CD4-positive, alpha-beta T cell treated with Interleukin-15 for 4 hours (primary cell): ENCODE measurements at regions not wholly inside any gene's neighbourhood (a gene's known extent, or its start where the extent isn't known, plus 50 kb on each side); places are given as distances from the start of the nearest gene placed in this dataset.
"Not testable (repeated sequence)": the region's sequence is repeated elsewhere in the genome, so short reads cannot be mapped to it uniquely, and the experiment has no call there.

Experiments used
- DNase-seq: peaks from one replicate; pipeline ENCODE4 v3.0.0-alpha.2; 2020; ENCODE audit warnings: low spot score

DNA sequence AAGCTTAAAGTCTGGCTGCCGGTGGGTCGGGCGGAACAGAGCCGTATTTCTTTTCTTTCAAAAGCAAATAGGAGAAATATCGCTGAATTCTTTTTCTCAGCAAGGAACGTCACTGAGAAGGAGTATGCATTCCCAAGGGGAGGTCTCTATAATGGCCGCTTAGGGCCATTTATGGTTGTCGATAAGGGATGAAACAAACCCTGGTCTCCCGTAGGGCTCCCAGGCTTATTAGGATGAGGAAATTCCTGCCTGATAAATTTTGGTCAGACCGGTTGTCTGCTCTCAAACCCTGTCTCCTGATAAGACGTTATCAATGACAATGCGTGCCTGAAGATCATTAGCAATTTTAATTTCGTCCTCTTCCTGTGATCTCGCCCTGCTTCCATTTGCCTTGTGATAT is 227.7 kb upstream of the ZEB2 start:
- no peak for DNase-seq

- no peak for DNase-seq
Measured at GRCh38 chr2:144745424-144745823, 225.5 kb upstream of the ZEB2 start.

GRCh38 chr2:144738749-144739148 is 218.8 kb upstream of the ZEB2 start:
- DNase-seq, result no peak

DNA sequence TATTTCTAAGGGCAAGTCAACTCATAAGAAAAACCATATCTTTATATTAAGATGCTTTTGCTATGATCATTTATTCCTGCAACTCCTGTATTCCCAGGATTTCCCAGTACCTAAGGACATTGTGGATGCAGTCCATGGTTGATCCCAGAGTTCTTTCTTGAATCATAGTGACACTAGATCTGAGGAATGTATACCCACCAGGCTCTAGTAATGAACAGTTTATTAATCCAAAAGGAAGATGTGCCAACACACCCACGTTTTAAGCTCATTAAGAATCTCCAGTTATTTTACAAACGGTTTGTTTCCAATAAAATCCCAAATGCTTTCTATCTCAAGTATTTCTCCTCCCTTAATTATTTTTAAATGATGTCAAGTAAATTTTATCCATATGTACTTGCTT is 210.8 kb upstream of the ZEB2 start:
- DNase-seq, result no peak

GRCh38 chr2:144724460-144724859 is 204.5 kb upstream of the ZEB2 start:
- DNase-seq, result not testable (repeated sequence)

DNA sequence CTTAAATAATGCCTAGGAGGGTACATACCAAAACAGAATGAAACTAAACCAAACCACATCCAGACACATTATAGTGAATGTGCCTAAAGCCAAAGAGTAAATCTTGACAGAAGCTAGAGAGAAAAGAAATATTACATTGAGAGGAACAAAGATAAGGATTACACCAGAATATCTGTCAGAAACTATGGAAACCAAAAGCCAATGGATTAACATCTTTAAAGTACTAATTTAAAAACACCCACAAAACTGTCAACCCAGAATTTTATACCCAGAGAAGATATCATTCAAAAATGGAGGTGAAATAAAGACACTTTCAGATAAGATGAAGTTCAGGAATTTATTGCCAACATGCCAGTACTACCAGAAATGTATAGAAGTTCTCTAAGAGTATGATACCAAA is 198.5 kb upstream of the ZEB2 start:
- DNase-seq, result no peak

DNA sequence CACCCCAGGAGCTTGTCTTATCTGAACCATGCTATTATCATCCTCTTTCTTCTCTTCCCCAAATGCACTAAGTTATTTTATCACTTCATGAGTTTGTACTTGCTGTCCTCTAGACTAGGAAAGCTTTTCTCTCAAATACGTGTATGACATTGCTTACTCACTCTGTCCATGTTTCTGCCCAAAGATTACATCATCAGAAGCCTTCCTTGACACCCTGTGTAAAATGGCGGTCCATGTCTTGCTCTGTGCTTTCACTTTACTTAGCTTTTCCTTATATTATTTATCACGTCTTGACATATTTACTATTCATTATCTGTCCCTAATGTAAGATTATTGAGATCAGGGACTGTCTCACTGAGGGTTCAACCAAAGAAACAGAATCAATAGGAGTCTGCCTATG is 196.1 kb upstream of the ZEB2 start:
- DNase-seq, result no peak

- no peak for DNase-seq
Measured at GRCh38 chr2:144713410-144713809, 193.5 kb upstream of the ZEB2 start.

DNA sequence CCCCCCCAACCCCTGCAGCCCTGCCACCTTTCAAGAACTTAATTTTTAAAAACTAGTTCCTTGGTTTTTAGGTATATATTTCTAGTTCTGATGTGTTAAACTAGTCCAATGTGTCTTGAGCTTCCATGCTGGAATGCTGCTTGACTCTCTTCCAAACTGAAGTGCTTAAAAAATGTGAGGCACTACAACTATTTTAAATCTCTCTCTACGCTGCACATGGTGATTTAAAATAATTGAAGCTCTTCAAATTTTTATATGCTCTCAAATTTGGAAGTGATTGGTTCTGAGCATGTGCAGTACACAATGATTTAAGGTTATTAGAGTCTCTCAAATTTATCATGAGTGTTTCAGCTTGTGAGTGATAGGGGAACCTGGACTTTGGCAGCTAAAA is 192.6 kb upstream of the ZEB2 start:
- no peak for DNase-seq

DNA sequence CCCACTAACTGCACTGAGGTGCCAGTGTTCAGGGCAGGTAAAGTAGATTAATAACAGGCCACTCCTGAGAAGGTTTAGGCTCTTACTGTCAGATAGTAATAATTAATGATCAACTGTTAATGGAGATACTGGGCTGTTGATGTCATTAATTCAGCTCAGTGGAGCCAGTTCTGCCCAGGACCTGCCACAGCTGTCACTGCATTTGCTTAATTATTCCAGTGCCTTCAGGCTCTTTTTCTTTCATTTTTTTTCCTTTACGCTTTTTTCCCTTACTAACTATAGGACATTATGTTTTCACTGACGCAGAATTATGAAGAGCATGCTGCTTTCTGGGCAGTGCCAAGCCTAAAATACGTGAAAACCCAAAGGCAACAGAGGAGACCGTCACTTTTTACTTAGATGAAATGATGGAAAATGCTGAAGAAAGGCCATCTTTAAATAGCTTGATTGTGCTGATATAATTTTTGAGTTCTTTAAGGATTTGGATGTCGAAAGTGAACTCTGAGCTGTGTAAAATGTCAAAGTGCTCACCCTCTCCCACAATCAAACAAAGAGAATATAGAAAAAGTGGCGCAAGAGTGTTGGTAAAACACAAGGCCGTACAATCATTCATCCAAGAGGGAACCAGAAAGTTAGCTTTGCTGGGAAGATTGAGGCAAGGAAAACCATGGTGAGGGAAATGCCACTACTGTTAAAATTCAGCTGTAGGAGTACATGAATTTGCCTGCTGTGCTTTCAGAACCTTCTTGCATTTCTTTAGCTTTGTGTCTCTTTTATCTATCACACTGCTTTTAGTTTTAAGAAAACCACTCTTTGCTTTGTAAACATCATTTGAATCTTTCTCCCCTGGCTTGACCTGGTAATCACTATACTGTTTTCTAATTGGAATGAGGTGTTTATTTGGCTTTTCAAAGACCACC is 192.0 kb upstream of the ZEB2 start:
- no peak for DNase-seq

GRCh38 chr2:144711084-144711483 is 191.2 kb upstream of the ZEB2 start:
- DNase-seq, result no peak

DNA sequence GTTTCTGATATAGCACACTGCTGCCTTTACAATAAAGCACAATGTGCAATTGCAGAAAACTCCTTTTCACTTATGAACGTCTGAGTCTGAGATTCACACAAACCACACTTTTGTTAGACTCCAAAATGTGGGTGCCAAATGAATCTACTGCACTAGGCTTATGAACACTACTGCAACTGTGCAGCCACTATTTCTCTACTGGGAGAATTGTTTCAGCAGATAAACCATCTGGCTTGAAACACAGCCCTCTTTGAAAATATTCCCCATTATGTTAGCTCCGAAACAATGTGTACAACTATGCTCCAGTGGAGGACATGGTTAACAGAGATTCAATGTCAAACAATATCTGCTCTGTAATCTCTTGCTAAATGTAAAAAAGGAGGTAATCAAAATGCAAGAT is 188.7 kb upstream of the ZEB2 start:
- DNase-seq, result no peak

DNA sequence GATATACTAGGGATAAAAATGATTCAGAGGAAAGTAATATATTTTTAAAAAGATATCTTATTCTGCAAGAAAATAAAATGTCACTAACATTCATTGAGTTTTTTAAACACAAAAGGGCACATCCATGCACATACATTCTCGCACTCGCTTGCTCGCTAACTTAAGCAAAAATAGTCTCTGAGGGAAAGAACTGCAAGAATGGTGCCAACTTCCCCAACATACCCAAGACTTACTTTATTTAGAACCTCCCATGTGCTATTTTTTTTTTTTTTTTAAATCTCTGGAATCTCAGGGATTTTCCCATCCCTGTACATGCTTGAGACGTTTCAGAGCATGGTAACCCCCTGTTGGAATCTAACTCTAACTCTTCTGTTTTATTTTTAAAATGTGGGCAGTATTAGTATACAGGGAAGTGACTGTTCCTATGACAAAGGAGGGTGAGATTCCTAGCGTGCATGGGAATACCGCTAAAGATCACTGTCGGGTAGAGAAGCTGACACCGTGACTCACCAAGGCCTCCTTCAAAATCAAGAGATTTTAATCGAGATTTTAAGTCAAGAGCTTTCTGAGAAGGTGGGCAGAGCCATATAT is 187.9 kb upstream of the ZEB2 start:
- no peak for DNase-seq

DNA sequence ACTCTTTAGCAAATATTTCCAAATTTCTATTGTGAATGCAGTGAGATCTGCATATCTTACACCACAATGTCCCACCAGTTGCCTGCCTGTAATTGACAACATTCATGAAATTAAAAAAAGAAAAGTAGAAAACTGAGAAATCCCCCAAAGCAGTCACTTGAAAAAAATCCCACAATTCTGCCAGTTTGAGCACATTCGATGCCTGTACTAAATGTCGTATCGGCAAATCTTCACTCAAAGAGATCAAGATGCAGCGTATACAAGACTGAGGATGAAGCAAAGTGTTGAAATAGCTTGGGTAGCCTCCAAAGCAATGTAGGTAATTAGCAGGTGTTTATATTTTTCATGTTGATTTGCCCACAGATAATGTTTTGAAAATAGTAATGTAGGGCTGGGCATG is 186.7 kb upstream of the ZEB2 start:
- DNase-seq, result no peak

GRCh38 chr2:144705328-144706245 is 185.7 kb upstream of the ZEB2 start:
- no peak for DNase-seq

GRCh38 chr2:144704709-144705095 is 184.8 kb upstream of the ZEB2 start:
- DNase-seq, result no peak

DNA sequence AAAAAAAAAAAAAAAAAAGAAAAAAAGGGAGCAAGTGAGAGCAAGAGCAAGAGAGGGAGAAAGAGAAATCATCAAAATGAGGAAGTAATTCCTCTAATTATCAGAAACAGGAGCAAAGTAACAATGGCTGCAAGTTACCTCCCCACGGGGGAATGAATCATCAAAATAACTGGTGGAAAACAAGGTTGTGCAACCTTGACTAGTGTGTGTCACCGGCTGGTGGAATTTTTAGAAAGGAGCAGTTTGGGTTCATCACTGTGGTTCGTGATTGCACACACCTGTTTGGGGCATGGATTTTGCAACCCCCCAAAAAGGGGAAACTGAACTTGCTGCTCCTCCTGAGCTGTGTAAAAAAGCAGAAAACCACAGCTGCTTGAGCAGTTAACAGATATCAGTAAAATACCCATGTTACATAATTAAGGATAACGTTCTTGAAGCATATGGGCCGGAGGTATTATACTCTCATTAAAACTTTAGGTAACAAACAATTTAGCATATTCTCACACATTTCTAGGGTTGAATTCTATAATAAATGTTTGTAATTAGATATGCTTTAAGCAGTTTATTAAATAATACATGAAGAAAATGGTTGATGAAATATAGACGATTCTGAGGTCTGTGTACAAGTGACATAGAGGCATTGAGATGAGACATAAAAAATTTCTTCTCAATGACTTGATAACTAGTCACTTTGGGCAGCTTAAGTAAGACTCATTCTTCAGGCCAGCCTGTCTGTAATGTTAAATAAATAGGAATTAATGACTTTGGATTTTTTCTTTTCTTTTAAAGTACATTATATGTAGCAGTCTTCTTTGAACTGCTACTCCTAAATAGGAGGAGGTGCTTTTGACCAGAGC is 184.2 kb upstream of the ZEB2 start:
- peak; percentile 10 for DNase-seq

DNA sequence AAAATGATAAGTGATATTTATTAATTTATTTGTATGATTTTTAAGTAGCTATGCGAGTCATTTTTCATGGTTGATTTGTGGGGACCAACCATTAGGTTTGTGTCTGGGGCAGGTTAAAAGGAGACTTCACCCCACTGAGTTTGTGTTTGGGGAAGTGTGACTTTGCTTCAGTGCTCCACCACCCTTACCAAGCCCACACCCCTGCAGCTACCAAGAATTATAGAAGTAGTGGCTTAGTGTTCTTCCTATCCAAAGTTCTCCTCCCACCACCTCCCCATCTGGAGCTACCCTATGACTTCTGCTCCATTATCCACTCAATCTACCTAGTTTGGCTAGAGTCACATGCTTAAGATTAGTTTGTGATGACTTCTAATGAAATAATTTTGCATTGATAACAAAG is 182.1 kb upstream of the ZEB2 start:
- no peak for DNase-seq

DNA sequence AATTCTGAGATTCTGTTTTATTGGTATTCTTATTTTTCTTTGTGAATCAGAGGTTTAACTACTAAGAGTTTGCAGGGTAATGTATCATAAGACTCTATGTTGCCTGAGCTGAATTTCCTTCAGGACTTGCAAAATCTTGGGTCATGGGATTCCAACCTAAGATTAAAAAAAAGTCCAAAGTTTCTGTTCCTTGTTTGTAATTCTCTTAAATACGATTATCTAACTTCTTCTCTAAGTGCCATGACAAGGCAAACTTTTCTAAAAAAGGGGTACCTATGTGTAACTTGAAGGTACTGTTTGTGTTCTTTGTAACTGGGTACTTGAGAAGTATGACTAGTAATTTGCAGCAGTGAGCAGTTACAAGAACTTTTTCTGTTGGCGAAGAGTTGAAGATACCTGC is 181.3 kb upstream of the ZEB2 start:
- no peak for DNase-seq

- no peak for DNase-seq
Measured at GRCh38 chr2:144698156-144698555, 178.2 kb upstream of the ZEB2 start.

- no peak for DNase-seq
Measured at GRCh38 chr2:144695657-144696056, 175.7 kb upstream of the ZEB2 start.

DNA sequence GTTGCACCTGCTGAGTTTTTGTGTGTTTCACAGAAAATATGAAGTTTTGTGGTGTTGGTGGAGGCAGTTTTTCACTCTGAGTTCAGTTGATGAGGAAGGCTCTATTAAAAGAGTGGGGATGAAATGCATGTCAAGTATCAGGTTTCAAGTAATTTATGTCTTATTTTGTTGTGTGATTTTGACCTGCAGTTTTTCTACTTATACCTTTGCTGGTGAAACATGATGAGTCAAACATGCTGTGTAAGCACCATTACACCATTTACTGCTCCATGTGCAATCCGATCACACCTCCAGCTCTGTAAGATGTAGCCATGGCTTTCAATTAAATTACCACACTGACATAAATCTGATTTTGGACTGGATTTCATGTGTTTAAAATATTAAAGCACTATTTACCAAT is 174.5 kb upstream of the ZEB2 start:
- DNase-seq, result no peak
